HCT116 (cell line): ENCODE measurements at regions not wholly inside any gene's neighbourhood (a gene's known extent, or its start where the extent isn't known, plus 50 kb on each side); places are given as distances from the start of the nearest gene placed in this dataset.

Experiments
- ATAC-seq: fragments of 200-7000 bp; cut with Tn5 transposase; 2 replicates; pipeline ENCODE4 v1.9.1; 2020; ENCODE audit warnings: mild to moderate bottlenecking, moderate library complexity
- BruUV-seq: library from RNA; stranded (reverse); fragments of 400-500 nt; replicated peaks from 2 replicates; lab custom pipeline; 2021; lab: Mats Ljungman, UMichigan
- CTCF ChIA-PET: fragments of 300-600 bp; sonication (Branson Sonifier 250); formaldehyde crosslinking; loops from one replicate; lab custom pipeline; 2021; ENCODE audit warnings: antibody characterized with exemption; lab: Charles Lee
- POLR2A ChIA-PET: fragments of 300-600, 350-600 bp; sonication (Branson Sonifier 250); formaldehyde crosslinking; loops from one replicate; lab custom pipeline; 2021; ENCODE audit warnings: antibody characterized with exemption; lab: Charles Lee
- RAD21 ChIA-PET, 2 experiments: fragments of 300-600 bp; sonication (Branson Sonifier 250); formaldehyde crosslinking; loops; one replicate each; lab custom pipeline; 2023; ENCODE audit warnings: low total read pairs in 2 of 2; ENCODE audit not compliant: uncharacterized antibody in 2 of 2, unreplicated experiment in 2 of 2, low non-redundant PET in 1 of 2; lab: Charles Lee
- DNase-seq: peaks from one replicate; pipeline ENCODE4 v3.0.0-alpha.2; 2010; ENCODE audit warnings: low read depth, low spot score
- H2AFZ ChIP-seq: fragments of 200-600 bp; shearing (Covaris generic), sonication (generic); 2 replicates; pipeline ENCODE4 v1.6.1; 2017; ENCODE audit warnings: low read depth, mixed run types, mixed read lengths, antibody characterized with exemption, low read length; ENCODE audit not compliant: poor library complexity, severe bottlenecking
- H3K27ac ChIP-seq: 2 replicates; pipeline ENCODE4 v1.5.1; 2012; ENCODE audit warnings: low read depth, low read length
- H3K27me3 ChIP-seq: fragments of 200-600 bp; sonication (generic); 2 replicates; pipeline ENCODE4 v1.6.1; 2016; ENCODE audit warnings: mixed run types, low read length, mixed read lengths; ENCODE audit not compliant: insufficient read depth
- H3K36me3 ChIP-seq, 2 experiments: fragments of 200-500 bp in 1 of 2; fragments of 200-600 bp in 1 of 2; sonication (Bioruptor generic) in 1 of 2; sonication (generic) in 1 of 2; 2 replicates each; pipeline versions ENCODE4 v1.5.1 to v1.6.1; 2014 to 2016; ENCODE audit warnings: low read length in 2 of 2, inconsistent platforms in 1 of 2, mixed read lengths in 1 of 2, mixed run types in 1 of 2; ENCODE audit not compliant: insufficient read depth in 2 of 2, control insufficient read depth in 1 of 2
- H3K4me1 ChIP-seq, 2 experiments: fragments of 200-600 bp in 1 of 2; sonication (generic) in 1 of 2; 2 replicates each; pipeline versions ENCODE4 v1.5.1 to v1.6.1; 2012 to 2017; ENCODE audit warnings: low read length in 2 of 2, inconsistent platforms in 1 of 2, mild to moderate bottlenecking in 1 of 2, mixed read lengths in 1 of 2, mixed run types in 1 of 2, moderate library complexity in 1 of 2; ENCODE audit not compliant: insufficient read depth in 2 of 2, control insufficient read depth in 1 of 2
- H3K4me2 ChIP-seq: fragments of 200-600 bp; sonication (generic); 2 replicates; pipeline ENCODE4 v1.6.1; 2017; ENCODE audit warnings: mixed run types, low read length, mixed read lengths
- H3K4me3 ChIP-seq, 2 experiments: fragments of 200-600 bp in 1 of 2; sonication (generic) in 1 of 2; replicated peaks in 1 of 2; 2 replicates each; pipeline ENCODE4 v1.5.1; 2011 to 2016; ENCODE audit warnings: low read length in 2 of 2, control low read depth in 1 of 2, low read depth in 1 of 2, mild to moderate bottlenecking in 1 of 2, mixed read lengths in 1 of 2, mixed run types in 1 of 2
- H3K79me2 ChIP-seq: fragments of 200-600 bp; sonication (generic); 2 replicates; pipeline ENCODE4 v1.6.1; 2017; ENCODE audit warnings: mild to moderate bottlenecking, mixed run types, low read length, moderate library complexity, mixed read lengths; ENCODE audit not compliant: insufficient read depth
- H3K9ac ChIP-seq: fragments of 200-600 bp; sonication (generic); 2 replicates; pipeline ENCODE4 v1.6.1; 2016; ENCODE audit warnings: low read length, mixed read lengths
- H3K9me2 ChIP-seq: fragments of 200-600 bp; sonication (generic), shearing (Covaris generic); 2 replicates; pipeline ENCODE4 v1.6.1; 2017; ENCODE audit warnings: mixed run types, mild to moderate bottlenecking, moderate library complexity; ENCODE audit not compliant: insufficient read depth
- H3K9me3 ChIP-seq, 2 experiments: fragments of 200-500 bp in 1 of 2; fragments of 200-600 bp in 1 of 2; sonication (Bioruptor generic) in 1 of 2; sonication (generic) in 1 of 2; 2 replicates each; pipeline ENCODE4 v1.6.1; 2014 to 2017; ENCODE audit warnings: low read length in 2 of 2, mixed read lengths in 2 of 2, inconsistent platforms in 1 of 2, low read depth in 1 of 2, mild to moderate bottlenecking in 1 of 2, mixed run types in 1 of 2, moderate library complexity in 1 of 2; ENCODE audit not compliant: control insufficient read depth in 1 of 2, insufficient read depth in 1 of 2
- H4K20me1 ChIP-seq: fragments of 200-600 bp; sonication (generic), shearing (Covaris generic); 2 replicates; pipeline ENCODE4 v1.6.1; 2017; ENCODE audit warnings: mixed run types, mild to moderate bottlenecking, moderate library complexity; ENCODE audit not compliant: insufficient read depth
- CBX3 ChIP-seq: IDR thresholded peaks from 2 replicates; pipeline ENCODE4 v1.6.1; 2012; ENCODE audit warnings: low read depth
- EZH2 ChIP-seq: fragments of 200-600 bp; sonication (generic); IDR thresholded peaks from 2 replicates; pipeline ENCODE4 v1.6.1; 2017; ENCODE audit warnings: antibody characterized with exemption, mixed run types
- EZH2phosphoT487 ChIP-seq: fragments of 200-600 bp; IDR thresholded peaks from 2 replicates; pipeline ENCODE4 v1.6.1; 2018; ENCODE audit warnings: antibody characterized with exemption, borderline replicate concordance
- RAD21 ChIP-seq: IDR thresholded peaks from 2 replicates; pipeline ENCODE4 v1.6.1; 2012; ENCODE audit warnings: low read depth, mild to moderate bottlenecking
- SIN3A ChIP-seq: IDR thresholded peaks from 2 replicates; pipeline ENCODE4 v1.6.1; 2012; ENCODE audit warnings: low read depth
- SP1 ChIP-seq: IDR thresholded peaks from 2 replicates; pipeline ENCODE4 v1.6.1; 2012; ENCODE audit warnings: low read depth
- SRF ChIP-seq: IDR thresholded peaks from 2 replicates; pipeline ENCODE4 v1.6.1; 2012; ENCODE audit warnings: low read depth
- TCF7L2 ChIP-seq: IDR thresholded peaks from 2 replicates; pipeline ENCODE4 v1.7.0; 2011; ENCODE audit warnings: borderline replicate concordance, inconsistent platforms; ENCODE audit not compliant: insufficient read depth, insufficient read length; ENCODE audit errors: extremely low read depth
- YY1 ChIP-seq: IDR thresholded peaks from 2 replicates; pipeline ENCODE4 v1.6.1; 2011; ENCODE audit warnings: low read length, low read depth, moderate library complexity, mild to moderate bottlenecking; ENCODE audit not compliant: insufficient replicate concordance; ENCODE audit errors: extremely low read depth
- ZFX ChIP-seq: fragments of 450-650 bp; IDR thresholded peaks from 2 replicates; pipeline ENCODE4 v1.6.1; 2017
- ZNF274 ChIP-seq: fragments of 200-500 bp; sonication (Bioruptor generic); IDR thresholded peaks from 2 replicates; pipeline ENCODE4 v1.6.1; 2014; ENCODE audit warnings: mild to moderate bottlenecking, low read depth, low read length, inconsistent platforms
- intact Hi-C: fragments of 100-400 bp; cut with micrococcal nuclease; formaldehyde crosslinking; loops from 2 replicates; pipeline ENCODE4 v1.10.0; 2022
- TF ChIP-seq, protein P1 (sequence below): IDR thresholded peaks from 2 replicates; pipeline ENCODE4 v1.6.1; 2012; ENCODE audit warnings: low read depth
- TF ChIP-seq, protein P2 (sequence below): IDR thresholded peaks from 2 replicates; pipeline ENCODE4 v1.6.1; 2012

GRCh38 chr1:220966041-220966440 is 86.8 kb downstream of the HLX start:
- H3K9ac ChIP-seq, result no peak overlapping the region
- H3K27me3 ChIP-seq, result no peaks in the 10 kb centered on the region
- ATAC-seq, result no peak
- no peak overlapping the region for H3K4me3 ChIP-seq
- no peaks in the 10 kb centered on the region for H4K20me1 ChIP-seq
- TF ChIP-seq, protein P1, sequence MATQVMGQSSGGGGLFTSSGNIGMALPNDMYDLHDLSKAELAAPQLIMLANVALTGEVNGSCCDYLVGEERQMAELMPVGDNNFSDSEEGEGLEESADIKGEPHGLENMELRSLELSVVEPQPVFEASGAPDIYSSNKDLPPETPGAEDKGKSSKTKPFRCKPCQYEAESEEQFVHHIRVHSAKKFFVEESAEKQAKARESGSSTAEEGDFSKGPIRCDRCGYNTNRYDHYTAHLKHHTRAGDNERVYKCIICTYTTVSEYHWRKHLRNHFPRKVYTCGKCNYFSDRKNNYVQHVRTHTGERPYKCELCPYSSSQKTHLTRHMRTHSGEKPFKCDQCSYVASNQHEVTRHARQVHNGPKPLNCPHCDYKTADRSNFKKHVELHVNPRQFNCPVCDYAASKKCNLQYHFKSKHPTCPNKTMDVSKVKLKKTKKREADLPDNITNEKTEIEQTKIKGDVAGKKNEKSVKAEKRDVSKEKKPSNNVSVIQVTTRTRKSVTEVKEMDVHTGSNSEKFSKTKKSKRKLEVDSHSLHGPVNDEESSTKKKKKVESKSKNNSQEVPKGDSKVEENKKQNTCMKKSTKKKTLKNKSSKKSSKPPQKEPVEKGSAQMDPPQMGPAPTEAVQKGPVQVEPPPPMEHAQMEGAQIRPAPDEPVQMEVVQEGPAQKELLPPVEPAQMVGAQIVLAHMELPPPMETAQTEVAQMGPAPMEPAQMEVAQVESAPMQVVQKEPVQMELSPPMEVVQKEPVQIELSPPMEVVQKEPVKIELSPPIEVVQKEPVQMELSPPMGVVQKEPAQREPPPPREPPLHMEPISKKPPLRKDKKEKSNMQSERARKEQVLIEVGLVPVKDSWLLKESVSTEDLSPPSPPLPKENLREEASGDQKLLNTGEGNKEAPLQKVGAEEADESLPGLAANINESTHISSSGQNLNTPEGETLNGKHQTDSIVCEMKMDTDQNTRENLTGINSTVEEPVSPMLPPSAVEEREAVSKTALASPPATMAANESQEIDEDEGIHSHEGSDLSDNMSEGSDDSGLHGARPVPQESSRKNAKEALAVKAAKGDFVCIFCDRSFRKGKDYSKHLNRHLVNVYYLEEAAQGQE, result no peak
- no peak for TF ChIP-seq EZH2
- no peak for TF ChIP-seq ZNF274
- TF ChIP-seq, protein P2, sequence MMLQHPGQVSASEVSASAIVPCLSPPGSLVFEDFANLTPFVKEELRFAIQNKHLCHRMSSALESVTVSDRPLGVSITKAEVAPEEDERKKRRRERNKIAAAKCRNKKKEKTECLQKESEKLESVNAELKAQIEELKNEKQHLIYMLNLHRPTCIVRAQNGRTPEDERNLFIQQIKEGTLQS, result no peak
- TF ChIP-seq SIN3A, result no peak
- no peak for TF ChIP-seq RAD21
- no peak for TF ChIP-seq YY1
- no peak for TF ChIP-seq ZFX
- no peak for TF ChIP-seq SP1
- no peak for TF ChIP-seq CBX3
- TF ChIP-seq SRF, result no peak
- TF ChIP-seq TCF7L2, result no peak
- no peak for TF ChIP-seq EZH2phosphoT487
- intact Hi-C loops, result no loop called here
- H3K79me2 ChIP-seq, result no peaks in the 10 kb centered on the region
- ChIA-PET RAD21 (no interaction called here), CTCF (no interaction called here), POLR2A (no interaction called here)
- H3K4me2 ChIP-seq, result no peak overlapping the region
- no peaks in the 10 kb centered on the region for H3K9me3 ChIP-seq
- no peaks in the 10 kb centered on the region for H3K36me3 ChIP-seq
- no peaks in the 10 kb centered on the region for H3K4me1 ChIP-seq
- no peak overlapping the region for H2AFZ ChIP-seq
- no peak overlapping the region for H3K27ac ChIP-seq
- no peak for DNase-seq
- no peaks in the 10 kb centered on the region for H3K9me2 ChIP-seq
- no TSS peak for BruUV-seq
